Pancreas (tissue), 10 donors: ENCODE measurements at regions not wholly inside any gene's neighbourhood (a gene's known extent, or its start where the extent isn't known, plus 50 kb on each side); places are given as distances from the start of the nearest gene placed in this dataset.

Experiments used
- ATAC-seq, 4 donors: fragments of 200-7000 bp; cut with Tn5 transposase; one replicate each; pipeline versions ENCODE4 v1.8.0 to v1.9.1; 2020; ENCODE audit warnings: mild to moderate bottlenecking in 4 of 4, moderate library complexity in 4 of 4
- DNase-seq, 6 donors: peaks; one replicate each; pipeline ENCODE4 v3.0.0-alpha.2; 2020
- FAIRE-seq: peaks from 2 replicates; lab custom pipeline; 2012; peaks lifted over from hg19 to GRCh38; lab: Jason Lieb, UNC
- H3K27ac ChIP-seq, 4 donors: fragments of 200-600 bp; sonication (generic); 1 replicate in 3 of 4; 2 replicates in 1 of 4; pipeline versions ENCODE4 v1.5.0 to v1.8.0; 2020
- H3K27me3 ChIP-seq, 4 donors: fragments of 200-600 bp; one replicate each; pipeline ENCODE4 v1.8.0; 2021
- H3K36me3 ChIP-seq, 3 donors: fragments of 200-600 bp; sonication (generic) in 1 of 3; one replicate each; pipeline versions ENCODE4 v1.5.0 to v1.8.0; 2020 to 2021
- H3K4me1 ChIP-seq, 3 donors: fragments of 200-600 bp; one replicate each; pipeline ENCODE4 v1.8.0; 2021
- H3K4me3 ChIP-seq, 4 donors: fragments of 200-600 bp; sonication (generic) in 2 of 4; one replicate each; pipeline versions ENCODE4 v1.5.0 to v1.8.0; 2020 to 2021
- H3K9me3 ChIP-seq, 4 donors: fragments of 200-600 bp; one replicate each; pipeline ENCODE4 v1.8.0; 2021
- WGBS, 2 donors: extraction: QIAGEN DNeasy Blood & Tissue Kit; methylation state at CpG; one replicate each; pipeline ENCODE4 v1.1.7; 2013; 5-methylcytosine and 5-hydroxymethylcytosine counted together
- intact Hi-C, 3 donors: fragments of 100-400 bp; cut with DNase I; formaldehyde crosslinking; loops; one replicate each; pipeline versions ENCODE4 v1.11.1 to v1.14.2; 2022
- TF ChIP-seq, protein P1 (sequence below), 4 donors: fragments of 200-600 bp; sonication (generic) in 3 of 4; IDR thresholded peaks; one replicate each; pipeline versions ENCODE4 v1.5.0 to v1.8.0; 2021; ENCODE audit warnings: antibody characterized with exemption in 4 of 4
- donor health status: healthy with polysubstance abuse.
- donor health status: DM: no; HTN: no; CAD: no; lungs with moderate emphysema.
- donor health status: DM: no; HTN: no; CAD: no.
- donor health status: control.
- donor health status: control.
- donor health status: Bipolar disorder and iron deficiency.
- donor health status: DM: yes; HTN: yes; CAD: no.
- donor health status: DM: no; HTN: no; CAD: no.
- donor health status: DM: no; HTN: no; CAD: no.
- donor health status: DM: yes; HTN: yes; CAD: no.

DNA sequence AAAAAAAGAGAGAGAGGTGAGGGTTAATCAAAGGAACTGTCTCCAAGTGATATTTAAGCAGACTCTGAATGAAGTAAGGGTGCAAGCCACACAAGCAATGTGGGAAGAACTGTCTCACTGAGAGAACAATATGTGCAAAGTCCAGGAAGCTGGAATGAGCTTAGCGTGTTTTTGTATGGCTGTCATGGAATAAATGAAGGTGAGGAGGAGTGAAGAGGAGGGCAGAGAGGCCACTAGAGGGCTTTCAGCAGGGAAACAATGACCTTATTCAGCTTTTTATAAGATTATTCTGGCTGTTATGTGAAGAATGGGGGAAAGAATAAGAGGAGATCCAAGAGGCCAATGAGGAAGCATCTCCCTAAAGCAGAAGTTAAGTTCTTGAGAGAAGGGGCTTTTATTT is 86.9 kb upstream of the COL8A1 start:
- intact Hi-C loops, result no loop called here
- no peak overlapping the region for H3K4me3 ChIP-seq
- no peaks in the 10 kb centered on the region for H3K9me3 ChIP-seq
- no peaks in the 10 kb centered on the region for H3K36me3 ChIP-seq
- FAIRE-seq (no peak), DNase-seq (no peak), ATAC-seq (no peak)
- TF ChIP-seq, protein P1, sequence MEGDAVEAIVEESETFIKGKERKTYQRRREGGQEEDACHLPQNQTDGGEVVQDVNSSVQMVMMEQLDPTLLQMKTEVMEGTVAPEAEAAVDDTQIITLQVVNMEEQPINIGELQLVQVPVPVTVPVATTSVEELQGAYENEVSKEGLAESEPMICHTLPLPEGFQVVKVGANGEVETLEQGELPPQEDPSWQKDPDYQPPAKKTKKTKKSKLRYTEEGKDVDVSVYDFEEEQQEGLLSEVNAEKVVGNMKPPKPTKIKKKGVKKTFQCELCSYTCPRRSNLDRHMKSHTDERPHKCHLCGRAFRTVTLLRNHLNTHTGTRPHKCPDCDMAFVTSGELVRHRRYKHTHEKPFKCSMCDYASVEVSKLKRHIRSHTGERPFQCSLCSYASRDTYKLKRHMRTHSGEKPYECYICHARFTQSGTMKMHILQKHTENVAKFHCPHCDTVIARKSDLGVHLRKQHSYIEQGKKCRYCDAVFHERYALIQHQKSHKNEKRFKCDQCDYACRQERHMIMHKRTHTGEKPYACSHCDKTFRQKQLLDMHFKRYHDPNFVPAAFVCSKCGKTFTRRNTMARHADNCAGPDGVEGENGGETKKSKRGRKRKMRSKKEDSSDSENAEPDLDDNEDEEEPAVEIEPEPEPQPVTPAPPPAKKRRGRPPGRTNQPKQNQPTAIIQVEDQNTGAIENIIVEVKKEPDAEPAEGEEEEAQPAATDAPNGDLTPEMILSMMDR (IDR thresholded peaks at IDR 0.05), result no peak
- no peak overlapping the region for H3K27ac ChIP-seq
- no peaks in the 10 kb centered on the region for H3K4me1 ChIP-seq
- no peaks in the 10 kb centered on the region for H3K27me3 ChIP-seq
- WGBS, 2 donors, result 52 to 75% methylated on average over 1 of the region's 1 CpG

DNA sequence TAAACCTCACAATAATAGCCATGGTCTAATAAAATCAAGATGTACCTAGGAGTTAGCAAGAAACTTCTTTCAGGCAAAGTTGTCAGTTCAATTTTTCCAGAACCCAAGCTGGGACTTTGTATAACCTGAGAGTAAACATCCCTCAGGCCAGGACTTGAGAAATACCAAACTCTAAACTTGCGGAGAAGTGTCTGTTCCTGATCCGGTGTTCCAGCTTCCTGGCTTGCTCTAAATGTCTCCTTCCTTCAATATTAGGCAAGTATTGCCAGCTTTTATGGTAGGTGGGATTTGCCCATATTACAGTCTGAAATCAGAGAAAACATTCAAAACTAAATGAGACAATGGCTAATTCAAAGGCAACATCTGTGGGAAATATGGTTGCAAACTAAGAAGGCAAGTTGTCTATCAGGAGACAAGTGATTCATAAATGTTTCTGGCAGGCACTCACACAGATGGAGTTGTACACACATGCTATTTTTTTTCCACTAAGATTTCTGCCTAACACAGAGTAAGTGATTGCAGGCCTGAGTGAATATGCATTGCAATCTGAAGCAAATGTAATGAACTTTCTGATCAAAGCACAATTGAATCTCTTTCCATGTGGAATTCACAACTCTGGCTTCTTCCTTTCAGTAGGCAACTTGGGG is 88.3 kb upstream of the COL8A1 start:
- Histone ChIP-seq H3K4me3 (no peak overlapping the region), H3K4me1 (no peaks in the 10 kb centered on the region), H3K27me3 (no peaks in the 10 kb centered on the region), H3K27ac (no peak overlapping the region), H3K36me3 (no peaks in the 10 kb centered on the region), H3K9me3 (no peaks in the 10 kb centered on the region)
- FAIRE-seq (no peak), ATAC-seq (no peak), DNase-seq (no peak)
- intact Hi-C loops, result no loop called here
- WGBS, 2 donors, result 58 to 77% methylated on average over 2 of the region's 2 CpGs
- TF ChIP-seq, protein P1 (IDR thresholded peaks at IDR 0.05), result no peak

DNA sequence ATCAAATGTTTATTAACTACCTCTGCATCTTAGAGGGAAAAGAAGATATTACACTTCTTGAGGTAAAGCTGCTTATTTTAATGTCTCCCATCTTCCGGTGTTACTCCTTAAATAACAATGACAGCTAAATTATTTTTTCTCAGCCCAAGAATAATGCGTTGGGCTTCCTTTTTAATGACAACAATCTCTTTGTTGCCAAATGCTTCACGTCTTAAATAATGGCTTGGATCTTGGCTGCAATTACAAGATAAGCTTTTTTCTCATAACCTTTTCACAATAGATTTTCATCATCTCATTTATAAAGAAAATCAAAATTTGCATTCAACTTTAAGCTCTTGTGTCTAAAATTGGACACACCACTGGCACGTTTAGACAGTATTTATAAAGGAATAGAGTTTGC is 89.2 kb upstream of the COL8A1 start:
- DNase-seq (no peak), FAIRE-seq (no peak), ATAC-seq (no peak)
- H3K36me3 ChIP-seq, result no peaks in the 10 kb centered on the region
- no peak overlapping the region for H3K27ac ChIP-seq
- no peak overlapping the region for H3K4me3 ChIP-seq
- 44 to 48% methylated on average over 4 of the region's 4 CpGs for WGBS, 2 donors
- H3K27me3 ChIP-seq, result no peaks in the 10 kb centered on the region
- intact Hi-C loops, result no loop called here
- H3K4me1 ChIP-seq, result no peaks in the 10 kb centered on the region
- H3K9me3 ChIP-seq, result no peaks in the 10 kb centered on the region
- TF ChIP-seq, protein P1 (IDR thresholded peaks at IDR 0.05), result no peak

DNA sequence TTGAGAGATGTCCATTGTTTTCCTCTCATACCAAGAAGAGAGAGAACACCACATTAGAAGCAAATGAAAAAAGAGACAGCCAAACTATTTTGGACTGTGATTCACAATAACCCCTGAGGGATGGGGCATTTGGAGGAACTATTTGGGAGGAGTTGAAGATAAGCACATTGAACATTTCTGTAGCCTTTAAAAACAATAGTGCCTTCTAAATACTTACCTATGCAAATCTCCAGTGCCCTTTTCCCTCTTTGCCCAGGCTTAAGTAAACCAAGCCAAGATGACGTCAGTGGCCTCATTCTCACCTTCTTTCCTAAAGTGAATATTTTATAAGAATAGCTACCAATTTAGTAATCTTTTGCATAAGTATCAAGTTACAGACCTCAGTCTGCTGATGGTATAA is 89.7 kb upstream of the COL8A1 start:
- no peaks in the 10 kb centered on the region for H3K27me3 ChIP-seq
- no peak overlapping the region for H3K27ac ChIP-seq
- DNase-seq (no peak), FAIRE-seq (no peak), ATAC-seq (no peak)
- H3K36me3 ChIP-seq, result no peaks in the 10 kb centered on the region
- H3K9me3 ChIP-seq, result no peaks in the 10 kb centered on the region
- TF ChIP-seq, protein P1 (IDR thresholded peaks at IDR 0.05), result no peak
- intact Hi-C loops, result no loop called here
- no peak overlapping the region for H3K4me3 ChIP-seq
- 47 to 52% methylated on average over 1 of the region's 1 CpG for WGBS, 2 donors
- no peaks in the 10 kb centered on the region for H3K4me1 ChIP-seq

DNA sequence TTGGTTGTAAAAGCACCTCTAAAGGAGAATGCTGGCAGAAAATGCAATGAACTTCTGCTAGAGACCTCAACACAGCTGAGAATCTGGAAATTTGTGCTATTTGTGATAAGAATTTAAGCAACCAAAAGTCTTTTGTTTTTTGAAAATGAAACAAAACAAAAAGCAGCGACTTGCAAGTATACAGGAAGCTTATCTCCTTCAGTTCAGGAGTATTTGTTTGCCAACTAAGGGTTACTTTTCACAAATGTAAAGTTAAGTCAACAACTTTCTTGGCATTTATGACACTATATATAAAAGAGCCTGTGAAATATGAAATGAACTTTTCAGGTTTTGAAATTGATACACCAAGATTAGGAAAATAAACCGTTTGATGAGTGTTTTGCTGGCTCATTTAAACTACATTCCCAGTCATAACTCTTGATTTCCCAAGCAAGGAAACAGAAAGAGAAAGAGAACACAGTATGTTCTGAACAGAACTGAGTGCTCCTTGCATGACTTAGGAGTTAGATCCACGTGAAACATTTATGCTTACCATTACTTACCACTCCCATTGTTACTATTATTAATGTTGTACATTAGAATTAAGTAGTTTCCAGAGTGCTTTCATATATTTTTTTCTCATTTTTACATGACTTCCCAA is 92.3 kb upstream of the COL8A1 start:
- Histone ChIP-seq H3K4me3 (no peak overlapping the region), H3K9me3 (no peaks in the 10 kb centered on the region), H3K27me3 (no peaks in the 10 kb centered on the region), H3K4me1 (no peaks in the 10 kb centered on the region), H3K27ac (no peak overlapping the region), H3K36me3 (no peaks in the 10 kb centered on the region)
- DNase-seq (no peak), FAIRE-seq (no peak), ATAC-seq (peak in 1 of 4 donors; percentile 32)
- intact Hi-C loops, result no loop called here
- TF ChIP-seq, protein P1 (IDR thresholded peaks at IDR 0.05), result no peak
- 11 to 13% methylated on average over 3 of the region's 3 CpGs for WGBS, 2 donors
